GM21529 (cell line): ENCODE measurements at regions not wholly inside any gene's neighbourhood (a gene's known extent, or its start where the extent isn't known, plus 50 kb on each side); places are given as distances from the start of the nearest gene placed in this dataset.

Experiments
- ATAC-seq: cut with Tn5 transposase; IDR thresholded peaks from one replicate; pipeline ENCODE4 v1.9.1; 2021; ENCODE audit not compliant: unreplicated experiment

- no peak for ATAC-seq
Measured at GRCh38 chrX:19172741-19173140, 50.5 kb upstream of the ADGRG2 start.

GRCh38 chrX:19174401-19175025 is 52.2 kb upstream of the ADGRG2 start:
- no peak for ATAC-seq

- no peak for ATAC-seq
Measured at GRCh38 chrX:19176901-19177630, 54.8 kb upstream of the ADGRG2 start.

GRCh38 chrX:19177721-19178120 is 55.5 kb upstream of the ADGRG2 start:
- ATAC-seq, result no peak

DNA sequence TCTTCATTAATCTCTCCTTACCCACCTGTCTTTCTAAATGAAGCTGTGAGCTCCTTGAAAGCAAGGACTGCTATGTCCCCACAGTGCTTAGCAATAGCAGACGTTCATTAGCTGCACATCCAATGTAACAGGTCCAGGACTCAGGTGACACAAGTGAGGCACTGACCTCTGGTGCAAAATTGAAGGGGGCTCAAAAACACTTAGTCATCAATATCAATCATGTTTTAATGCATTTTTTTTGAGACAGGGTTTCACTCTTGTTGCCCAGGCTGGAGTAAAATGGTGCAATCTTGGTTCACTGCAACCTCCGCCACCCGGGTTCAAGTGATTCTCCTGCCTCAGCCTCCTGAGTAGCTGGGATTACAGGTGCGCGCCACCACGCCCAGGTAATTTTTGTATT is 56.1 kb upstream of the ADGRG2 start:
- ATAC-seq, result no peak

- ATAC-seq, result no peak
Measured at GRCh38 chrX:19179389-19179788, 57.1 kb upstream of the ADGRG2 start.

GRCh38 chrX:19181345-19181744 is 59.1 kb upstream of the ADGRG2 start:
- ATAC-seq, result no peak

DNA sequence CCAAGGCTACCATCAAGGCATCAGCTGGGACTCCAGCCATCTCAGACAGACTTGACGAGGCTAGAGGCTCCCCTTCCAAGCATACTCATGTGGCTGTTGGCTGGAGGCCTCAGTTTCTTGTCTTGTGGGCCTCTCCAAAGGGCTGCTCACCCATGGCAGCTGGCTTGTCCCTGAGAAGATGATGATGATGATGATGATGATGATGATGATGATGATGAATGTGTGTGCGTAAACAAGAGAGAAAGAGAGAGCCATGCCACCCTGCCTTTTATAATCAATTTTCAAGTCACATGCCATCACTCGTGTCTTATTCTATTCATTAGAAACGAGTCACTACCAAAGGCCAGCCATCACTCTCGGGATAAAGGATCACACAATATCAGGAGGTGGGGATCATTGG is 60.5 kb upstream of the ADGRG2 start:
- no peak for ATAC-seq

DNA sequence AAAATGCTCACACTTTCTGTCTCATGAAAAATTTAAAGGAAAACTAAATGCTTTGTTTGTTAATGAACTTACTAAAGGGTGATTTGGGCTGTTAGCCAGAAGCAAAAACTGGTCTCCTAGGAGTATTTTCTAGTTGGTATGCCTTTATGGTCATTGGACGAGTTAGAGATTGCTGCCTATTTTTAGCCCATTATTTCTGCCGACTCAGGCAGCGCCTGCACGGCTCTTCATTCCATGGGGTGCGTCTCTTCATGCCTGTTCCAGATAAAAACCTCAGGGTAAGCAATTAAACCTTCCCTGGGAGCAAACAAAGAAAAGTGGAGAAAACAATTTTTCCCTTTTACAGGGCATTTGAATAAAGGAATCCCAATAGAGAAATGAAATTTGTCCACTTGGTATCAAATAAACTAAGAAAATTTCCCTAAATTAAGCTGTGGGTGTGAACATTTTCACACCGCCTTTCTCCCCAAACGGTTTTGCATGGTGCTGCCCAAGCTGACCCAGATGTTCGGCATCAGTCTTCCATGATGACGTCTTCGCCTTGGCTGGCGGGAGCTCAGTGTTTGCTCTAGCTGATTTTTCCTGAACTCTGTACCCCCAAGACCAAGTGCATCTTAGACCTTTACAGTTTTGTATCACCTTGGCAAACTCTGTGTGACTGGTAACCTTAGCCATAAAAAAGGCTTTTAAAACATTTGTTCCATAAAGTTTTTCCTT is 61.7 kb upstream of the ADGRG2 start:
- no peak for ATAC-seq

DNA sequence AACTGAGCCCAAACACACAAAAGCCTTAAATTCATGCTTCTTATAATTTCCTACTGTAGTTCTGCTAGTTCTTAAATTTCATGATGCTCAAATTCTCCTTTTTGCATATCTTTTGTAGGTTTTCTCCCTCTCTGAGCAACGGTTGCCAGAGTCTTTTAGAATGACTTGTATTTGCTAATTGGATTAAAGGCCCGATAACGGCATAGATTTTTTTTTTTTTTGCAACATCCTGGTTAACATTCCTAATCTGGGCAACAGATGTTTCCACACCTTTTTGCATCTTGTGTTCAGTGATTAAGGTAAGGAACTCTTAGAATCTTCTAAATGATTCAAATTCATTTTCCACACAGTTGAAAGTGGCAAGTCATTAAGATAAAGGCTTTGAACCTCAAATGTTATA is 66.3 kb upstream of the ADGRG2 start:
- no peak for ATAC-seq

DNA sequence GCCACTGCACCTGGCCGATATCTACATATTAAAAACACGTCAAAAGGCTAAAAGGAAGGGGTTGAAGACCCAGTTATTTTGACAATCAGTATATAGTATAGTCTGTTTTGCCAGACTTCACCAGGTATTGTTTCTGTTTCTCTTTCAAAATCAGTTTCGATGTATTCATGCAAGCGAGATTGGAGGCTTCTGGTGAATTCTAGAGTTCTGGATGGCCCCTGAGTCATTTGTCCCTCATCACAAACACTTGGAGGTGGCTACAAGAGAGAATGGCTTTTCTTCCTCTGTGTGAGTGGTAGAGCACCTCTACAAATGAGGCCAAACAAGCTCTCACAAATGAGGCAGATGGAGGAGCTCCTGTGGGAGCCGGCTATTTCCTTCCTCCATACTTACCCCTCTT is 68.6 kb upstream of the ADGRG2 start:
- ATAC-seq, result no peak

DNA sequence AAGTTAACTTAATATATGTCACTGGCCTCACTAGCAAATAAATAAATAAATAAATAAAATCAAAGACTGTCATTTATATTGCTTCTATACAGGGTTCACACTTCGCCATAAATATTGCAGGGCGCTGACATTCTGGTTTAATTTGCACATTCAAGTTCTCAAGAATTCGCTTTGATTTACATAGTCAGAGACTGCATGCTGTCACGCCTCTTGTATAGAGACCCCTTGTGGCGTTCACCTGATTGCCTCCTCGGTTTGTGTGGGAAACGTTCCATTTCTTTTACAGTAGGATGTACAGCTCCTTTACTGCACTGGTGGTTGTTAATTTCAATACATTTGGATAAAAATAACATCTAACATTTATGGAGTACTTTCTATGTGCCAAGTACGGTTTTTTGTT is 71.3 kb upstream of the ADGRG2 start:
- no peak for ATAC-seq

DNA sequence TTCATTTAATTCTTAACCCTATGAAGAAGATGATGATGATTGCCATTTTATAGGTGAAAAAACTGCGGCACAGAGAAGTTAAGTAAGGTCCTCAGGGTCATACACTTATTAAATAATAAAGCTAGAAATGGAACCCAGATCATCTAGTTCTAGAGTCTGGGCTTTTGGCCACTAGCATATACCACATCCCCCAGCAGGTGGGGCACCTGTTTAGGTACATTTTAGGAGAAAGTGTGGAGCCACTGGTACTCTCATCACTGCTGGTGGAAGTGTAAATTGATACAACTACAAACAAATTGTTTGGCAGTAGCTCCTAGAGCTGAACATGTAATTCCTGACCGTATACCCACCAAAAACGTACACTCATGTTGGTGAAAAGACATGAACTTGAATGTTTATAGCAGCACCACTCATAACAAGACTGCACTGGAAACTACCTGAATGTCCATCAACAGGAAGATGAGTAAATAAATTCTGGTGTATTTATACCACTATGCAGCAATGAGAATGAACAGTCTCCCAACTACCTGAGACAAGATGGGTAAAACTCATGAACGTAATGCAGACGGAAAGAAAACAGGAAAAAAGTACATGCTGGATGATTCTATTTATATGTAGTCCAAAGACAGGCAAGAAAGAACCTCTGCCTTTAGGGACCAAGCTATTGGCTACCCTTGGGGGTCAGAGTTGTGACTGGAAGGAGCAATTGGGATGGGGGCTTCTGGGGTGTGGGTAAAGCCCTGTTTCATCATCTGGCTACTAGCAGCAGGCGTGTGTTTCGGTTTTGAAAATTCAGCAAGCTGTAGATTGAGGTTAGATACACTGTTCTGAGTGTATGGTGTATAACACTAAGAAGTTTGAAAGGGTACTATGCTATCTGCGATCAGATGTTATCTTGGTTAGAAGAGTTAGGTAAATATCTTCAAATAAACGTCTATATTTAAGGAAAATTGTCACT is 72.3 kb upstream of the ADGRG2 start:
- ATAC-seq, result peak; percentile 54

DNA sequence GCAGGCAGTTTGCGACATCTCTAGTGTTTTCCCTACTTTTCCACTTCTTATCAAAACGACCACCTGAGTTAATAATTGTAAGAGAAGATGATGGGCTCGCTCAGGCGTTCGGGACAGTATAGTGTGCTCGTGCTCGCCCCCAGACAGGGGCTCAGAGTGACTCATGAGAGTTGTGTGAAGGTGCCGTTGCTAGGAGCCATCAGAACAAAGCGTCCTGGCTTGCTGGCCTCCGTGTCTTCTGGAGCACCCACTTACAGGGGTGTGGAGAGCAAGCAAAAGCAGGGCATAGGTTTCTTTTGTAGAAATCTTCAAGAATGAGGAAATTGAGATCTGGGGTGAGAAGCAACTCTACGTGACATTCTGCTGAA is 73.0 kb upstream of the ADGRG2 start:
- ATAC-seq, result peak; percentile 27

- no peak for ATAC-seq
Measured at GRCh38 chrX:19198473-19198872, 76.2 kb upstream of the ADGRG2 start.

- no peak for ATAC-seq
Measured at GRCh38 chrX:19202171-19202570, 79.9 kb upstream of the ADGRG2 start.

GRCh38 chrX:19204636-19205035 is 82.4 kb upstream of the ADGRG2 start:
- no peak for ATAC-seq

DNA sequence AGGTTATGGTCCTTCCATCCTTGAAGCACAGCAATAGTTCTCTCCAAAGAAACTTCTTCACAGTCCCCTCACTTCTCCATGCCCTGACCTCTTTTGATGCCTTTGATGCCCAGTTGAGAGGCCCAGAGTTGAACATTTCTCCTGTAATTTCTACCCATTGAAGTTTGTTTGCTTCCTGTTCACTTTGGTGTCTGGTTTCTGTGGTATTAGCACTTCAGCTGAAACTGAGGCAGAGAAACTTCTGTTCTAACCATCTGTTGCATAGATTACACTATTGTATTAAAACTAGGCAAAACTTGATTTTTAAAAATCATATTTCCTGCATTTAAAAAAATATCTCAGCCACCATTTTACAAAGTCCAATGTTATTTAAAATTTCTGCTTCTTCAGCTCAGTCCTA is 89.8 kb upstream of the ADGRG2 start:
- ATAC-seq, result peak; percentile 45

DNA sequence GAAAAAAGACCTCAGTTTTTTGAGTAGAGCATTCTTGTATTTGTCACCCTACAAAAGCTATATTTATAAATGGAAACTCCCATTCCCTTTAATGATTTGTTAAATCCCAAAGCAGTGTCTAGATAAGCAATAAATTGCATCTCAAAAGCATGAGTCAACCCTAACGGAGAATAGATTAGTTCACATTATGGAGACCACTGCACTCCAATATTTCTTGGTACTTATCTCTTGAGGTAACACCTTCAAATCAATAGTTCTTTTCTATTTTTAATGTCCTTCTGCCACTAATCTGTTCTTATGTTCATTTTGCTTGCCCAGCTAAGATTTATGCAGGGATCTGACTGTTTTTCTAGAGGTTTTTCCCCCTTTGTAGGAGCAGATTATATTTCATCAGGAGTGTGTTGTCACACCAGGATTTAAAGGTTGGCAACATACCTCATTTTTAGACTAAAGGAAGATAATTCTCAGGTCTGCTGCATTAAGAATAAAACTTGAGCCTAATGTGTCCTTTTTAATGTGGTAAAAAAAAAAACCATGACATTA is 91.4 kb upstream of the ADGRG2 start:
- no peak for ATAC-seq

DNA sequence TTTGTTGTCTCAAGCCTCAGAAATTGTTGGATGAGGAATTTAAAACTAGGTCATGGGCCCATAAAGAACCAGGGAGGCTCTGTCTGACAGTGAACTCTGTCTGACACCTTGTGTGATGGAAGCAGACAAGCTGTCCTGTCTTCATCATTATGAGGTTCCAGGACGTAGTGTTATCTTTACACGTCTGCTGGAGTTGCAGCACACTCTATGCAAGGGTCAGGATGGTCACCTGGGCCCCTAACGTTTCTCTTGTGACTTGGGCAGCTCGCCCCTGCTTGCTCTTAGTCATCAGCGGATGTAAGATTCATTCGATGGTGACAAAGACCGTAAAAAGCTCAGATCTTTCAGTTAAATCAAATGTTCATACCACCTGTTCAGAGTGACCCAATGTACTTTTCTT is 92.0 kb upstream of the ADGRG2 start:
- ATAC-seq, result no peak

DNA sequence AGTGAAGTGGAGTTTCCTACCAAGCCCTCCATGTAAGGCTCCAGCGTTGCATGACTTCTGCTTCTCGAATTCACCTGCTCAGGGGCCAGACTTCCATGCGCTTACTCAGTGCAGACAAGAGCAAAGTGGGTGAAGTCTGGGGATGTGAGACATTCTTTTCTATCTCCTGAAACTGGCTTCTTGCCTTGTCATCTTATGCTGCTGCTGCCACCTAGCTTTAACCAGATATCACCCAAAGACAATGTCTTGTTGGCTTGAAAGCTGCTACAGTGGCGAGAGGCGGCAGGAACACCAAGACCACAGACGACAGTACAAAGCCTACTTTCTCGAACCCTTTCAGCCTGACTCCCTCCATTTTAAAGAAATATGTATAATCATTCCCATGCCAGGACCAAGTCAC is 103.6 kb upstream of the ADGRG2 start:
- no peak for ATAC-seq
